AG04449 (cell line): ENCODE measurements at regions not wholly inside any gene's neighbourhood (a gene's known extent, or its start where the extent isn't known, plus 50 kb on each side); places are given as distances from the start of the nearest gene placed in this dataset.

Source experiments
- CTCF ChIA-PET: fragments of 350-600 bp; formaldehyde crosslinking; extraction: SDS; loops from one replicate; lab custom pipeline; 2021; ENCODE audit warnings: antibody characterized with exemption; lab: Yijun Ruan, JAX
- POLR2A ChIA-PET: fragments of 400-600, 350-600 bp; formaldehyde crosslinking; extraction: SDS; loops from one replicate; lab custom pipeline; 2020; ENCODE audit warnings: antibody characterized with exemption, inconsistent platforms; lab: Yijun Ruan, JAX
- DNase-seq: peaks from one replicate; pipeline ENCODE4 v3.0.0-alpha.2; 2010; ENCODE audit warnings: low read depth, low spot score
- H3K4me3 ChIP-seq: 2 replicates; pipeline ENCODE4 v1.5.1; 2011; ENCODE audit warnings: low read depth, mild to moderate bottlenecking, control low read depth, low read length
- CTCF ChIP-seq: IDR thresholded peaks from one replicate; pipeline ENCODE4 v1.5.1; 2011; ENCODE audit warnings: mild to moderate bottlenecking, moderate library complexity, low read length, control low read depth, inconsistent platforms; ENCODE audit not compliant: insufficient read depth; ENCODE audit errors: missing control alignments

- TF ChIP-seq CTCF, result no peak
- ChIA-PET CTCF (no interaction called here), POLR2A (no interaction called here)
- no peak for DNase-seq
- no peak overlapping the region for H3K4me3 ChIP-seq
These were observed 760.7 kb upstream of the PCDH9 start for GRCh38 chr13:67990868-67991267.

GRCh38 chr13:67986234-67986633 is 756.1 kb upstream of the PCDH9 start:
- ChIA-PET POLR2A (no interaction called here), CTCF (no interaction called here)
- TF ChIP-seq CTCF, result no peak
- no peak for DNase-seq
- no peak overlapping the region for H3K4me3 ChIP-seq

- CTCF ChIA-PET, result no interaction called here
- TF ChIP-seq CTCF, result no peak
These were observed 746.9 kb upstream of the PCDH9 start for GRCh38 chr13:67977066-67977465.

GRCh38 chr13:67971291-67971690 is 741.2 kb upstream of the PCDH9 start:
- ChIA-PET POLR2A (no interaction called here), CTCF (no interaction called here)
- no peak overlapping the region for H3K4me3 ChIP-seq
- no peak for DNase-seq
- no peak for TF ChIP-seq CTCF

More at GRCh38 chr13:67977066-67977465, 746.9 kb upstream of the PCDH9 start:
- POLR2A ChIA-PET, result no interaction called here
- no peak for DNase-seq
- no peak overlapping the region for H3K4me3 ChIP-seq

- DNase-seq, result no peak
- ChIA-PET CTCF (no interaction called here), POLR2A (no interaction called here)
- no peak for TF ChIP-seq CTCF
- no peak overlapping the region for H3K4me3 ChIP-seq
These were observed 736.9 kb upstream of the PCDH9 start for GRCh38 chr13:67967031-67967430.

GRCh38 chr13:67966065-67966464 is 735.9 kb upstream of the PCDH9 start:
- ChIA-PET POLR2A (no interaction called here), CTCF (no interaction called here)
- no peak overlapping the region for H3K4me3 ChIP-seq
- DNase-seq, result no peak
- no peak for TF ChIP-seq CTCF
